NB4 (cell line): ENCODE measurements at regions not wholly inside any gene's neighbourhood (a gene's known extent, or its start where the extent isn't known, plus 50 kb on each side); places are given as distances from the start of the nearest gene placed in this dataset.

Source experiments
- MYC ChIP-seq: IDR thresholded peaks from 2 replicates; pipeline ENCODE4 v1.6.1; 2011; ENCODE audit warnings: low read depth, low read length
- POLR2A ChIP-seq: IDR thresholded peaks from 2 replicates; pipeline ENCODE4 v1.6.1; 2011; ENCODE audit warnings: mild to moderate bottlenecking; ENCODE audit not compliant: insufficient read length; ENCODE audit errors: extremely low read depth
- TF ChIP-seq, protein P1 (sequence below): IDR thresholded peaks from one replicate; pipeline ENCODE4 v1.5.1; 2012; ENCODE audit warnings: low read depth, low read length

DNA sequence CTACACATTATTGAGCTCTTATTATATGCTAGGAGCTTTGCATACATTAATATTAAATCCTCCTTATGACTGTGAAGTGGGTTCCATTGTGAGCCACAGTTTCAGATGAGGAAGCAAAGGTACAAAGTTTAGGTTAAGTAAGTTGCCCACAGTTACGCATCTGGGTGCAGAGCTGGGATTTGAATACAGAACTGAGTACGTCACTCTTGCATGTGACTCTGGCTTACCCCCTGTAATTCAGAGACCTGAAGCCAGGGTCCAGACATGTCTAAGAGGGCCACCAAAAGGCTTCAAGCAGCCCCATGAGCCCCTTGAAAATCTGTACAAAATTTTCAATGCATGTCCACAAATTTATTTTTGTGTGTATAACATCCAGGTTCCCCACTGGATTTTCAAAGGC lies 71.8 kb downstream of the KLF15 start:
- TF ChIP-seq POLR2A (no peak), MYC (no peak)
- TF ChIP-seq, protein P1, sequence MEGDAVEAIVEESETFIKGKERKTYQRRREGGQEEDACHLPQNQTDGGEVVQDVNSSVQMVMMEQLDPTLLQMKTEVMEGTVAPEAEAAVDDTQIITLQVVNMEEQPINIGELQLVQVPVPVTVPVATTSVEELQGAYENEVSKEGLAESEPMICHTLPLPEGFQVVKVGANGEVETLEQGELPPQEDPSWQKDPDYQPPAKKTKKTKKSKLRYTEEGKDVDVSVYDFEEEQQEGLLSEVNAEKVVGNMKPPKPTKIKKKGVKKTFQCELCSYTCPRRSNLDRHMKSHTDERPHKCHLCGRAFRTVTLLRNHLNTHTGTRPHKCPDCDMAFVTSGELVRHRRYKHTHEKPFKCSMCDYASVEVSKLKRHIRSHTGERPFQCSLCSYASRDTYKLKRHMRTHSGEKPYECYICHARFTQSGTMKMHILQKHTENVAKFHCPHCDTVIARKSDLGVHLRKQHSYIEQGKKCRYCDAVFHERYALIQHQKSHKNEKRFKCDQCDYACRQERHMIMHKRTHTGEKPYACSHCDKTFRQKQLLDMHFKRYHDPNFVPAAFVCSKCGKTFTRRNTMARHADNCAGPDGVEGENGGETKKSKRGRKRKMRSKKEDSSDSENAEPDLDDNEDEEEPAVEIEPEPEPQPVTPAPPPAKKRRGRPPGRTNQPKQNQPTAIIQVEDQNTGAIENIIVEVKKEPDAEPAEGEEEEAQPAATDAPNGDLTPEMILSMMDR: no peak
